AG09309 (cell line): ENCODE measurements at regions not wholly inside any gene's neighbourhood (a gene's known extent, or its start where the extent isn't known, plus 50 kb on each side); places are given as distances from the start of the nearest gene placed in this dataset.
"Not testable (repeated sequence)": the region's sequence is repeated elsewhere in the genome, so short reads cannot be mapped to it uniquely, and the experiment has no call there.

Experiments used
- DNase-seq: peaks from one replicate; pipeline ENCODE4 v3.0.0-alpha.2; 2010; ENCODE audit warnings: low read depth
- H3K4me3 ChIP-seq: 2 replicates; pipeline ENCODE4 v1.5.1; 2011; ENCODE audit warnings: mild to moderate bottlenecking, low read depth, low read length, moderate library complexity; ENCODE audit not compliant: control insufficient read depth
- CTCF ChIP-seq: IDR thresholded peaks from 2 replicates; pipeline ENCODE4 v1.5.1; 2011; ENCODE audit warnings: mild to moderate bottlenecking, low read depth, low read length, inconsistent platforms; ENCODE audit not compliant: insufficient read depth, control insufficient read depth; ENCODE audit errors: missing control alignments

DNA sequence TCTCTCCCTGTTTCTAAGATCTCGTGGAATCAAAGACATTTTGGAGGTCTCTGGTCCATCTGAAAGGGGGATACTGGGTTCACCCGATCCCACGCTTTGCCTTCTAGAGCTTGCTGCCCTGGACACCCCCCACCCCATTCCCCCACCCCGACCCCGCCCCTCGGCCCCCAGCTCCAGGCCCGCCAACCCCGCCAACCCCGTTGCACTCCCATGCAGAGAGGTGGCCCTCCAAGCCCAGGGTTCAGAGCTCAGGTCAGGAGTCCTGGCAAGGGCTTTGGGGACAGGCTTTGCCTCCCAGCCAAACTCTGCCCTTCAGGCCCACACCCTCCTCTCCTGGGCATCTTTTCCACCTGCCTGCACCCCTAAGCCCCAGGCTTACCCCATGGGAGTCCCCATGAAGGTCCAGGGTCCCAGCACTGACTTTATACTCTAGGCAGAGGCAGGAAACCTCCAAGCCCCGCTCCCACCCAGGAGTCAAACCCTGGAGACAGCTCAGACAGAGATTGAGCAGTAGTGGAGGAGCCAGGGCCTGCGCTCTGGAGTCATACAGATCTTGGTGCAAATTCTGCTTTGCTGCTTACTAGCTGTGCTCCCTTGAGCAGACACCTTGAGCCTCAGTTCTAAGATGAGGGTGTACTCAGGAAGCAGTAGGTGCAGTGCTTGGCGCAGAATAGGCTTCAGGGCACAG lies 155.9 kb downstream of the FOXD2 start:
- DNase-seq = no peak
- TF ChIP-seq CTCF = no peak
- H3K4me3 ChIP-seq = no peak overlapping the region

GRCh38 chr1:47594627-47595026 lies 156.8 kb downstream of the FOXD2 start:
- no peak for TF ChIP-seq CTCF
- no peak overlapping the region for H3K4me3 ChIP-seq
- DNase-seq = no peak

GRCh38 chr1:47596328-47596727 lies 158.5 kb downstream of the FOXD2 start:
- H3K4me3 ChIP-seq = no peak overlapping the region
- TF ChIP-seq CTCF = no peak
- DNase-seq = no peak

- TF ChIP-seq CTCF = no peak
- no peak overlapping the region for H3K4me3 ChIP-seq
- DNase-seq = no peak
These were observed 160.5 kb downstream of the FOXD2 start for GRCh38 chr1:47598357-47598756.

DNA sequence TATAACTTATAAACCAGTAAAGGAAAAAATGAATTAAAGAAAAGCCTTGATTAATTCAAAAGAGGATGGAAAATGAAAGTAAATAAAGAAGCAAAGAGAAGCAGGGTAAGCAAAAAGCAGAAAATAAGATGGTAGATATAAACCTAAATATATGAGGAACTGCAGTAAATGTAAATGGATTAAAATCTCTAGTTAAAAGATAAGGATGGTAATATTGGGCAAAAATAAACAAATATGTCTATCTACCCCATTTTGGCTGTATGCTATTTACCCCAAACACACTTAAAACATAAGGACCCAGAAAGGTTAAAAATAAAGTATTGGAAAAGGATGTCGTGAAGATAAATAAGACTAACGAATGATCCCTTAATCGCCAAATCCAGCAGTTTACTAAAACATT lies 161.9 kb downstream of the FOXD2 start:
- no peak for TF ChIP-seq CTCF
- no peak overlapping the region for H3K4me3 ChIP-seq
- DNase-seq = no peak

GRCh38 chr1:47602491-47602890 lies 164.6 kb downstream of the FOXD2 start:
- DNase-seq, H3K4me3 ChIP-seq: not testable (repeated sequence)

GRCh38 chr1:47604869-47605268 lies 167.0 kb downstream of the FOXD2 start:
- H3K4me3 ChIP-seq, DNase-seq: not testable (repeated sequence)

DNA sequence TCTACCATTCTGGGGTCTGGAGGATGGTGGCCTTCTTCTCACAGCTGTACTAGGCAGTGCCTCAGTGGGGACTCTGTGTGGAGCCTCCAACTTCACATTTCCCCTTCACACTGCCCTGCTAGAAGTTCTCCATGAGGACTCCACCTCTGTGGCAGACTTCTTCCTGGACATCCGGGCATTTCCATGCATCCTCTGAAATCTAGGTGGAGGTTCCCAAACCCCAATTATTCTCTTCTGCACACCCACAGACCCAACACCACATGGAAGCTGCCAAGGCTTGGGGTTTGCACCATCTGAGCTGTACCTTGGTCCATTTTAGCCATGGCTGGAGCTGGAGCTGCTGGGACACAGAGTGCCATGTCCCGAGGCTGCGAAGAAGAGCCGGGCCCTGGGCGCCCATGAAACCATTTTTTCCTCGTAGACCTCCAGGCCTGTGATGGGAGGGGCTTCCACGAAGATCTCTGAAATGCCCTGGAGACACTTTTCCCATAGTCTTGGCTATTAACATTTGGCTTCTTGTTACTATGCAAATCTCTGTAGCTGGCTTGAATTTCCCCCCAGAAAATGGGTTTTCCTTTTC lies 170.5 kb downstream of the FOXD2 start:
- no peak for DNase-seq
- no peak for TF ChIP-seq CTCF
- no peak overlapping the region for H3K4me3 ChIP-seq
